GM21825 (cell line): ENCODE measurements at regions not wholly inside any gene's neighbourhood (a gene's known extent, or its start where the extent isn't known, plus 50 kb on each side); places are given as distances from the start of the nearest gene placed in this dataset.

ENCODE experiments used
- ATAC-seq: cut with Tn5 transposase; IDR thresholded peaks from one replicate; pipeline ENCODE4 v1.9.1; 2021; ENCODE audit warnings: mild to moderate bottlenecking, moderate library complexity; ENCODE audit not compliant: unreplicated experiment

GRCh38 chr7:84684836-84685480 is 490.4 kb upstream of the SEMA3A start:
- ATAC-seq, result no peak

GRCh38 chr7:84682543-84682942 is 488.0 kb upstream of the SEMA3A start:
- no peak for ATAC-seq

- ATAC-seq, result no peak
Measured at GRCh38 chr7:84678841-84679240, 484.3 kb upstream of the SEMA3A start.

GRCh38 chr7:84677117-84677732 is 482.6 kb upstream of the SEMA3A start:
- ATAC-seq, result no peak

- ATAC-seq, result no peak
Measured at GRCh38 chr7:84675633-84676034, 481.0 kb upstream of the SEMA3A start.

- ATAC-seq, result no peak
Measured at GRCh38 chr7:84674236-84674913, 479.8 kb upstream of the SEMA3A start.

- no peak for ATAC-seq
Measured at GRCh38 chr7:84669177-84669732, 474.7 kb upstream of the SEMA3A start.

GRCh38 chr7:84668116-84668515 is 473.5 kb upstream of the SEMA3A start:
- ATAC-seq, result no peak

GRCh38 chr7:84666651-84667050 is 472.1 kb upstream of the SEMA3A start:
- no peak for ATAC-seq

GRCh38 chr7:84665339-84665738 is 470.8 kb upstream of the SEMA3A start:
- ATAC-seq, result no peak

GRCh38 chr7:84664626-84665025 is 470.0 kb upstream of the SEMA3A start:
- no peak for ATAC-seq

- no peak for ATAC-seq
Measured at GRCh38 chr7:84663224-84663623, 468.6 kb upstream of the SEMA3A start.

GRCh38 chr7:84658286-84658685 is 463.7 kb upstream of the SEMA3A start:
- ATAC-seq, result no peak

GRCh38 chr7:84654273-84654672 is 459.7 kb upstream of the SEMA3A start:
- no peak for ATAC-seq

GRCh38 chr7:84651876-84652275 is 457.3 kb upstream of the SEMA3A start:
- ATAC-seq, result no peak

GRCh38 chr7:84647797-84648757 is 453.5 kb upstream of the SEMA3A start:
- ATAC-seq, result no peak

GRCh38 chr7:84642611-84643010 is 448.0 kb upstream of the SEMA3A start:
- ATAC-seq, result no peak

GRCh38 chr7:84640637-84641036 is 446.0 kb upstream of the SEMA3A start:
- no peak for ATAC-seq

GRCh38 chr7:84638339-84638697 is 443.7 kb upstream of the SEMA3A start:
- no peak for ATAC-seq

- no peak for ATAC-seq
Measured at GRCh38 chr7:84637568-84638338, 443.2 kb upstream of the SEMA3A start.
